ENCODE measurements at regions not wholly inside any gene's neighbourhood (a gene's known extent, or its start where the extent isn't known, plus 50 kb on each side); places are given as distances from the start of the nearest gene placed in this dataset.

DNA sequence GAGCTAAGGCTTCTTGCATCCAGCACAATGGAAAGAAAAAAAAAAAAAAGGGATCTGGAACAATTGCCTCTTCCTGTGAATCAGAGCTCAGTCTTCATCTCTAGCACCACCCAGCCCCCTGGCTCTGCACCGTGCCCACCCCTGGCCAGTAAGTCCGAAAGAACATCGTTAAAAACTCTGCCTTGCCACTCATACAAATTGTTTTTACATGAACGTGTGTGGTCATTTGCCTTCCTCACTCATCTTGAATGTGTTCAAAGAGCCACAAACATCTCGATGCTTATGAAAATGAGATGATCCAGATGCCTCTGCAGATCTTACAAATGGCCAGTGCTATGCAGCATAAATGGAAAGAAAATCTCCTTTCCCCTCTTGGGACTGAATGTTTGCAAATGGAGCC is 400.0 kb upstream of the PPP2R3A start:
- no peaks in the 10 kb centered on the region for H3K9me3 ChIP-seq
- FAIRE-seq (no peak), DNase-seq (no peak), ATAC-seq (no peak)
- H3K27me3 ChIP-seq = no peaks in the 10 kb centered on the region
- no peak overlapping the region for H3K27ac ChIP-seq
- H3K4me1 ChIP-seq = no peaks in the 10 kb centered on the region
- TF ChIP-seq, protein P1, sequence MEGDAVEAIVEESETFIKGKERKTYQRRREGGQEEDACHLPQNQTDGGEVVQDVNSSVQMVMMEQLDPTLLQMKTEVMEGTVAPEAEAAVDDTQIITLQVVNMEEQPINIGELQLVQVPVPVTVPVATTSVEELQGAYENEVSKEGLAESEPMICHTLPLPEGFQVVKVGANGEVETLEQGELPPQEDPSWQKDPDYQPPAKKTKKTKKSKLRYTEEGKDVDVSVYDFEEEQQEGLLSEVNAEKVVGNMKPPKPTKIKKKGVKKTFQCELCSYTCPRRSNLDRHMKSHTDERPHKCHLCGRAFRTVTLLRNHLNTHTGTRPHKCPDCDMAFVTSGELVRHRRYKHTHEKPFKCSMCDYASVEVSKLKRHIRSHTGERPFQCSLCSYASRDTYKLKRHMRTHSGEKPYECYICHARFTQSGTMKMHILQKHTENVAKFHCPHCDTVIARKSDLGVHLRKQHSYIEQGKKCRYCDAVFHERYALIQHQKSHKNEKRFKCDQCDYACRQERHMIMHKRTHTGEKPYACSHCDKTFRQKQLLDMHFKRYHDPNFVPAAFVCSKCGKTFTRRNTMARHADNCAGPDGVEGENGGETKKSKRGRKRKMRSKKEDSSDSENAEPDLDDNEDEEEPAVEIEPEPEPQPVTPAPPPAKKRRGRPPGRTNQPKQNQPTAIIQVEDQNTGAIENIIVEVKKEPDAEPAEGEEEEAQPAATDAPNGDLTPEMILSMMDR (IDR thresholded peaks at IDR 0.05) = no peak
- 48 to 50% methylated on average over 5 of the region's 5 CpGs for WGBS, 2 donors
- no peak overlapping the region for H3K4me3 ChIP-seq
- intact Hi-C loops (cut with DNase I) = no loop called here
- no peaks in the 10 kb centered on the region for H3K36me3 ChIP-seq

DNA sequence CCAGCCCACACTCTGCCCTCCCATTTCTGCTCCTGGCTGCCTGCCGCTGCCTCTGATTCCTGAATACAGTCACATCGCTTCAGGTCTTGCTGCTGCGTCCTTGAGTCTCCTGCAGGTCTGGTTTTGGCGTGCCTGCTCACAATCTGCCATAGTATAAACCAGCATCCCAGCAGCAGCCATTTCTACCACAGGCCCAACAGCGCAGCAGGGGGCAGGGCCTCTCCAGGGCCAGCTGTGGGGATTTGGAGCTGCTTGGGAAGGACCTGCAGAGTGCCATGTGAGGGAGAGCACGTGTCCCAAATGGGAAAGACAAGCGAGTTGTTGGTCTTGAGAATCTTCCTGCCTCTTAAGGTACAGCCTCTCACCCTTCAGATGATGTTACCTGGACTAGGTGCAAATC is 398.3 kb upstream of the PPP2R3A start:
- no peak for ATAC-seq
- WGBS, 2 donors = 66 to 86% methylated on average over 7 of the region's 7 CpGs
- H3K27me3 ChIP-seq = no peaks in the 10 kb centered on the region
- no peaks in the 10 kb centered on the region for H3K36me3 ChIP-seq
- H3K4me1 ChIP-seq = no peaks in the 10 kb centered on the region
- no peak overlapping the region for H3K27ac ChIP-seq
- H3K9me3 ChIP-seq = no peaks in the 10 kb centered on the region
- no peak for DNase-seq
- intact Hi-C loops (cut with DNase I) = no loop called here
- no peak overlapping the region for H3K4me3 ChIP-seq
- FAIRE-seq = no peak
- TF ChIP-seq, protein P1 (IDR thresholded peaks at IDR 0.05) = no peak

DNA sequence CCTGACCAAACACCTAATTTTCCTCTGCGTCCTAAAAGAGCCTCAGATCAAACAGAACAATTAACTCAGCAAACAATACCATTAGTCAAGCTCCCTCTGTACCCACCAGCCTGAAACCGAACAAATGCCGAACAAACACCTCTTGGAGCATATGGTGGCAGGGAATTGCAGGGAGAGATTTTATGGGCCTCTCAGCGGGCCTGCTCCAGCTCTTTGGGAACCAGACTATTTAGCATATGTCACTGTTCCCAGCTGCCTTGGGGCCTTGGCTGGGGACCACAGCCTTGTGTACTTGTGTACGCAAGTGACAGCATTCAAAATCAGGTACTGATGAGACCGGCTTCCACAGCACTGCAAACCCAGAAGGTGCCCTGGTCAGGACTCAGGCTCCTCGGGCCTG is 388.8 kb upstream of the PPP2R3A start:
- Histone ChIP-seq H3K9me3 (no peaks in the 10 kb centered on the region), H3K27ac (no peak overlapping the region), H3K4me3 (no peak overlapping the region), H3K27me3 (no peaks in the 10 kb centered on the region), H3K4me1 (no peaks in the 10 kb centered on the region), H3K36me3 (no peaks in the 10 kb centered on the region)
- DNase-seq (peak in 1 of 6 donors; percentile 29), ATAC-seq (no peak), FAIRE-seq (no peak)
- 46 to 49% methylated on average over 7 of the region's 7 CpGs for WGBS, 2 donors
- TF ChIP-seq, protein P1 (IDR thresholded peaks at IDR 0.05) = no peak
- intact Hi-C loops (cut with DNase I) = no loop called here

DNA sequence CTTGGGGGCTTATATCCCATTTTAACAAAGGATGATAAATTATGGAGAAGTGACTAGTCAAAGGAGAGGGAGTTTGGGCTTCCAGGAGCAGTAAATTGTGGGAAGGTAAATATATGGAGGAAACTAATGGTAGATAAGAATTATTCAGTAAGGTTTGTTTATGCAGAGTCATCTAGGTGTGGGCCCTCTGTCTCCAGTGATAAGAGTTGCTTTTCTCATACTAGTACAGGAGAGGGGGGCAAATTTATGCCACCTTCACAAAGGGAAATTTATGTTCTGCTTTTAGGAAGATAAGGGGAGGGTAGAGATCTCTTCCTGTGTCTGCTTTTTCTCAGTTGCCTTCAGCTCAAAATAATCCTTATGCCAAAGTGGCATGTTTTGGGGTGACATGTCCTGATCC is 383.7 kb upstream of the PPP2R3A start:
- ATAC-seq = no peak
- H3K27ac ChIP-seq = no peak overlapping the region
- intact Hi-C loops (cut with DNase I) = no loop called here
- no peak overlapping the region for H3K4me3 ChIP-seq
- H3K27me3 ChIP-seq = no peaks in the 10 kb centered on the region
- no peaks in the 10 kb centered on the region for H3K9me3 ChIP-seq
- DNase-seq = no peak
- TF ChIP-seq, protein P1 (IDR thresholded peaks at IDR 0.05) = no peak
- no peaks in the 10 kb centered on the region for H3K4me1 ChIP-seq
- no peaks in the 10 kb centered on the region for H3K36me3 ChIP-seq
- FAIRE-seq = no peak

DNA sequence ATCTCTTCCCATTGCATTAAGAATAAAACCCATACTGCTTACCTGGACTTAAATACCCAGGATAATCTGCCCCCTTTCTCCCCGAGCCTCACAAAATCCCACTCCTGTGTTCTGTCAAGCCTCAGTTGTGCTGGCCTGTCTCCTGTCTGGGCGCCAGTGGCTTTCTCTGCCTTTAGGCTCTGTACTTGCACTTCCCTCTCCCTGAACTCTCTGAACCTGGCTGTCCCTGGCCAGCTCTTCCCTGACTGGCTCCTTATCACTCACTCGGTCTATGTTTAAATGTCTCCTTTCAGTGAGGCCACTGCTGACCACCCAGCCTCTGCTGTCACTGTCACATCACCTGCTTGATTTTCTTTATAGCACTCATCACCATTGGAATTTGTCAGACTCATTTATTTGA is 382.7 kb upstream of the PPP2R3A start:
- no peak overlapping the region for H3K27ac ChIP-seq
- FAIRE-seq = no peak
- TF ChIP-seq, protein P1 (IDR thresholded peaks at IDR 0.05) = no peak

More for the DNA sequence above, 382.7 kb upstream of the PPP2R3A start:
- WGBS, 2 donors = 37 to 39% methylated on average over 3 of the region's 3 CpGs
- no peaks in the 10 kb centered on the region for H3K9me3 ChIP-seq
- ATAC-seq (no peak), DNase-seq (no peak)
- H3K27me3 ChIP-seq = no peaks in the 10 kb centered on the region
- intact Hi-C loops (cut with DNase I) = no loop called here
- no peak overlapping the region for H3K4me3 ChIP-seq
- no peaks in the 10 kb centered on the region for H3K36me3 ChIP-seq
- no peaks in the 10 kb centered on the region for H3K4me1 ChIP-seq
